ENCODE measurements at regions not wholly inside any gene's neighbourhood (a gene's known extent, or its start where the extent isn't known, plus 50 kb on each side); places are given as distances from the start of the nearest gene placed in this dataset.

DNA sequence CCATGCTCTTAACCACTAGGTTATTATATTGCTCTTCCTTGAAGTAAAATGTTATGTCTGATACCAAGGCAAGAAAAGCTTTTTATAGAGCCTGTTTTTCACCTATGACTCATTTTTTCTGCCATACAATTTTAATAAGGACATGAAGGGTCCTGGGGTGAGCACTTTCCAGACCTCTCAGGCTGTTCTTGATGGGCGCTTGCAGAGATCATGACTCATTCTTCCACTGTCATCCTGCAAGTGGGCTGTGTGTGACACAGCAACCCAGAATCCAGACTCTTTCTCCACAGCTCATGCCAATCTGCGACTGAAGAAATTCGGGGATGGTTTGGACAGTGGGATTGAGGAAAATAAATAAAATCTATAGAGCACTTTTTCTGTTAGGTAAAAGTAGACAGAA lies 506.7 kb upstream of the NBEA start:
- H2AFZ ChIP-seq (ENCODE audit: insufficient read depth, low read depth, low read length, poor library complexity, severe bottlenecking): no peak overlapping the region

DNA sequence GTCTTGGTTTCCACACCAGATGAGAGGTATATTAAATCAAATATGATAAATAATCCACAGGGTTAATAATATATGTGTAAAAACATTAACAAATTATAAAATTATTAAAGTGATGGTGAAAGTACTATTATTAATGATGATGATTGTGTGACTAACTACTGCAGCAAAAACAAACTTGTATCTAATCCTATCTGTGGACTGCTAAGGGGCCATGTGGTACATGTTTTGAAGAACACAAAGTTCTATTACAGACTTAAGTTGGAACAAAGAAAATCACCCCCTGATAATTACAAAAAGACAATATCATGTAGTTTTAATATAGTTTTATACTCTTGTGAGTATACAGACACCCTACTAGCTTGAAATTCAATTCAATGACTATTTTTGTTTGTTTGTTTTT lies 504.2 kb upstream of the NBEA start:
- no peak overlapping the region for H3K27ac ChIP-seq (ENCODE audit: low read depth in 1 of 2, low read length in 2 of 2)
- intact Hi-C loops (cut with micrococcal nuclease): no loop called here
- no peaks in the 10 kb centered on the region for H3K4me1 Mint-ChIP-seq
- H3K9me3 ChIP-seq (replicated peaks in 1 of 2; ENCODE audit: control insufficient read depth in 1 of 2, insufficient read depth in 1 of 2, low read length in 2 of 2): peaks cover 3% of the 10 kb centered on the region in 2 donors
- no peak overlapping the region for H3K4me2 ChIP-seq (replicated peaks; ENCODE audit: extremely low read depth, low read length, poor library complexity, severe bottlenecking)
- no peaks in the 10 kb centered on the region for H4K20me1 ChIP-seq (ENCODE audit: insufficient read depth, low read length)
- no peaks in the 10 kb centered on the region for H3K79me2 ChIP-seq (ENCODE audit: insufficient read depth, low read length)
- no peak for DNase-seq
- H3K9me3 Mint-ChIP-seq: peaks cover 0 to 4% (median 3%) of the 10 kb centered on the region in 7 donors
- TF ChIP-seq, protein P1, sequence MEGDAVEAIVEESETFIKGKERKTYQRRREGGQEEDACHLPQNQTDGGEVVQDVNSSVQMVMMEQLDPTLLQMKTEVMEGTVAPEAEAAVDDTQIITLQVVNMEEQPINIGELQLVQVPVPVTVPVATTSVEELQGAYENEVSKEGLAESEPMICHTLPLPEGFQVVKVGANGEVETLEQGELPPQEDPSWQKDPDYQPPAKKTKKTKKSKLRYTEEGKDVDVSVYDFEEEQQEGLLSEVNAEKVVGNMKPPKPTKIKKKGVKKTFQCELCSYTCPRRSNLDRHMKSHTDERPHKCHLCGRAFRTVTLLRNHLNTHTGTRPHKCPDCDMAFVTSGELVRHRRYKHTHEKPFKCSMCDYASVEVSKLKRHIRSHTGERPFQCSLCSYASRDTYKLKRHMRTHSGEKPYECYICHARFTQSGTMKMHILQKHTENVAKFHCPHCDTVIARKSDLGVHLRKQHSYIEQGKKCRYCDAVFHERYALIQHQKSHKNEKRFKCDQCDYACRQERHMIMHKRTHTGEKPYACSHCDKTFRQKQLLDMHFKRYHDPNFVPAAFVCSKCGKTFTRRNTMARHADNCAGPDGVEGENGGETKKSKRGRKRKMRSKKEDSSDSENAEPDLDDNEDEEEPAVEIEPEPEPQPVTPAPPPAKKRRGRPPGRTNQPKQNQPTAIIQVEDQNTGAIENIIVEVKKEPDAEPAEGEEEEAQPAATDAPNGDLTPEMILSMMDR (IDR thresholded peaks at IDR 0.05): no peak
- no peak overlapping the region for H3K27ac Mint-ChIP-seq
- H3K36me3 Mint-ChIP-seq: no peaks in the 10 kb centered on the region
- H3K4me3 Mint-ChIP-seq: no peak overlapping the region
- no peak overlapping the region for H2AFZ ChIP-seq (ENCODE audit: insufficient read depth, low read depth, low read length, poor library complexity, severe bottlenecking)
- no peaks in the 10 kb centered on the region for H3K36me3 ChIP-seq (replicated peaks in 1 of 2; ENCODE audit: control insufficient read depth in 1 of 2, insufficient read depth in 2 of 2, low read length in 2 of 2)
- H3K27me3 Mint-ChIP-seq (ENCODE audit: low read depth in 3 of 3): no peaks in the 10 kb centered on the region
- H3K4me3 ChIP-seq (replicated peaks in 1 of 3; ENCODE audit: low read depth in 2 of 3, low read length in 3 of 3): no peak overlapping the region
- H3K4me1 ChIP-seq (ENCODE audit: control insufficient read depth in 1 of 2, insufficient read depth in 2 of 2, low read length in 2 of 2): no peaks in the 10 kb centered on the region
- no peaks in the 10 kb centered on the region for H3K27me3 ChIP-seq (ENCODE audit: control insufficient read depth in 2 of 2, insufficient read depth in 2 of 2, low read length in 2 of 2)
- no peak overlapping the region for H3K9ac ChIP-seq (ENCODE audit: insufficient read depth, low read length, poor library complexity, severe bottlenecking)

More for the DNA sequence above, 506.7 kb upstream of the NBEA start:
- intact Hi-C loops (cut with micrococcal nuclease): no loop called here
- Mint-ChIP-seq H3K9me3 (peaks cover 0 to 9% (median 4%) of the 10 kb centered on the region in 7 donors), H3K27me3 (ENCODE audit: low read depth in 3 of 3) (no peaks in the 10 kb centered on the region), H3K4me1 (no peaks in the 10 kb centered on the region), H3K36me3 (no peaks in the 10 kb centered on the region), H3K27ac (no peak overlapping the region), H3K4me3 (no peak overlapping the region)
- WGBS (ENCODE audit: insufficient coverage): no CpG with 5 or more reads among the region's 3 CpGs
- no peaks in the 10 kb centered on the region for H3K4me1 ChIP-seq (ENCODE audit: control insufficient read depth in 1 of 2, insufficient read depth in 2 of 2, low read length in 2 of 2)
- DNase-seq: no peak
- H3K4me3 ChIP-seq (replicated peaks in 1 of 3; ENCODE audit: low read depth in 2 of 3, low read length in 3 of 3): no peak overlapping the region
- no peak overlapping the region for H3K27ac ChIP-seq (ENCODE audit: low read depth in 1 of 2, low read length in 2 of 2)
- H4K20me1 ChIP-seq (ENCODE audit: insufficient read depth, low read length): no peaks in the 10 kb centered on the region
- no peaks in the 10 kb centered on the region for H3K36me3 ChIP-seq (replicated peaks in 1 of 2; ENCODE audit: control insufficient read depth in 1 of 2, insufficient read depth in 2 of 2, low read length in 2 of 2)
- peaks cover 3 to 7% of the 10 kb centered on the region in 2 donors for H3K9me3 ChIP-seq (replicated peaks in 1 of 2; ENCODE audit: control insufficient read depth in 1 of 2, insufficient read depth in 1 of 2, low read length in 2 of 2)
- no peak overlapping the region for H3K9ac ChIP-seq (ENCODE audit: insufficient read depth, low read length, poor library complexity, severe bottlenecking)
- no peaks in the 10 kb centered on the region for H3K27me3 ChIP-seq (ENCODE audit: control insufficient read depth in 2 of 2, insufficient read depth in 2 of 2, low read length in 2 of 2)
- H3K4me2 ChIP-seq (replicated peaks; ENCODE audit: extremely low read depth, low read length, poor library complexity, severe bottlenecking): no peak overlapping the region
- TF ChIP-seq, protein P1 (IDR thresholded peaks at IDR 0.05): no peak
- no peaks in the 10 kb centered on the region for H3K79me2 ChIP-seq (ENCODE audit: insufficient read depth, low read length)
